ENCODE measurements at regions not wholly inside any gene's neighbourhood (a gene's known extent, or its start where the extent isn't known, plus 50 kb on each side); places are given as distances from the start of the nearest gene placed in this dataset.

GRCh38 chr2:6398421-6398820, 467.3 kb downstream of the CMPK2 start:
- Histone ChIP-seq H3K9ac (ENCODE audit: control insufficient read depth, extremely low read depth, insufficient read depth, low read length) (no peak overlapping the region), H3K9me1 (ENCODE audit: control insufficient read depth, extremely low read depth, insufficient read depth, low read length) (no peaks in the 10 kb centered on the region), H3K27ac (ENCODE audit: control insufficient read depth, insufficient read depth, low read length) (no peak overlapping the region), H3K4me1 (ENCODE audit: control insufficient read depth, extremely low read depth, insufficient read depth, low read length) (no peaks in the 10 kb centered on the region), H2AFZ (ENCODE audit: control insufficient read depth, low read length) (no peak overlapping the region), H3K36me3 (ENCODE audit: control insufficient read depth in 2 of 2, extremely low read depth in 1 of 2, insufficient read depth in 2 of 2, low read length in 2 of 2) (no peaks in the 10 kb centered on the region), H3K27me3 (ENCODE audit: control insufficient read depth, extremely low read depth, insufficient read depth, low read length) (no peaks in the 10 kb centered on the region), H3K79me2 (ENCODE audit: control insufficient read depth, insufficient read depth, low read length) (no peaks in the 10 kb centered on the region), H3K4me2 (ENCODE audit: control insufficient read depth, extremely low read depth, insufficient read depth, low read depth, low read length) (no peak overlapping the region), H4K20me1 (ENCODE audit: control insufficient read depth, extremely low read depth, insufficient read depth, low read length) (no peaks in the 10 kb centered on the region), H3K9me3 (ENCODE audit: control insufficient read depth, low read depth, low read length) (no peaks in the 10 kb centered on the region), H3K4me3 (ENCODE audit: control insufficient read depth in 2 of 3, extremely low read depth in 1 of 3, insufficient read depth in 2 of 3, low read depth in 1 of 3, low read length in 3 of 3) (no peak overlapping the region)
- dilution Hi-C loops (cut with MboI; ENCODE audit: extremely low pct_ligation_motif_present, low sequenced_read_pairs), result no loop called here
- FAIRE-seq (no peak), DNase-seq (ENCODE audit: low read depth, low spot score) (no peak)
- TF ChIP-seq CTCF (optimal IDR thresholded peaks at IDR 0.05 in 1 of 3, IDR thresholded peaks at IDR 0.05 in 1 of 3, conservative IDR thresholded peaks at IDR 0.05 in 1 of 3; ENCODE audit: extremely low read depth in 1 of 3, insufficient read depth in 2 of 3, low read length in 3 of 3) (no peak), EZH2 (IDR thresholded peaks at IDR 0.05; ENCODE audit: low read length) (no peak)

- no peaks in the 10 kb centered on the region for H3K9me1 ChIP-seq (ENCODE audit: control insufficient read depth, extremely low read depth, insufficient read depth, low read length)
- H3K4me3 ChIP-seq (ENCODE audit: control insufficient read depth in 2 of 3, extremely low read depth in 1 of 3, insufficient read depth in 2 of 3, low read depth in 1 of 3, low read length in 3 of 3), result no peak overlapping the region
- no peaks in the 10 kb centered on the region for H3K36me3 ChIP-seq (ENCODE audit: control insufficient read depth in 2 of 2, extremely low read depth in 1 of 2, insufficient read depth in 2 of 2, low read length in 2 of 2)
- H3K27ac ChIP-seq (ENCODE audit: control insufficient read depth, insufficient read depth, low read length), result no peak overlapping the region
- H2AFZ ChIP-seq (ENCODE audit: control insufficient read depth, low read length), result no peak overlapping the region
- H3K79me2 ChIP-seq (ENCODE audit: control insufficient read depth, insufficient read depth, low read length), result no peaks in the 10 kb centered on the region
- H3K9ac ChIP-seq (ENCODE audit: control insufficient read depth, extremely low read depth, insufficient read depth, low read length), result no peak overlapping the region
- FAIRE-seq, result no peak
- no peak for TF ChIP-seq CTCF (optimal IDR thresholded peaks at IDR 0.05 in 1 of 3, IDR thresholded peaks at IDR 0.05 in 1 of 3, conservative IDR thresholded peaks at IDR 0.05 in 1 of 3; ENCODE audit: extremely low read depth in 1 of 3, insufficient read depth in 2 of 3, low read length in 3 of 3)
- no peak for TF ChIP-seq EZH2 (IDR thresholded peaks at IDR 0.05; ENCODE audit: low read length)
- dilution Hi-C loops (cut with MboI; ENCODE audit: extremely low pct_ligation_motif_present, low sequenced_read_pairs), result no loop called here
- DNase-seq (ENCODE audit: low read depth, low spot score), result no peak
- no peaks in the 10 kb centered on the region for H3K27me3 ChIP-seq (ENCODE audit: control insufficient read depth, extremely low read depth, insufficient read depth, low read length)
- H3K4me2 ChIP-seq (ENCODE audit: control insufficient read depth, extremely low read depth, insufficient read depth, low read depth, low read length), result no peak overlapping the region
- no peaks in the 10 kb centered on the region for H4K20me1 ChIP-seq (ENCODE audit: control insufficient read depth, extremely low read depth, insufficient read depth, low read length)
- H3K4me1 ChIP-seq (ENCODE audit: control insufficient read depth, extremely low read depth, insufficient read depth, low read length), result no peaks in the 10 kb centered on the region
- H3K9me3 ChIP-seq (ENCODE audit: control insufficient read depth, low read depth, low read length), result no peaks in the 10 kb centered on the region
Observed at GRCh38 chr2:6401301-6401700, 464.4 kb downstream of the CMPK2 start.
